Dendritic cell treated with granulocyte-macrophage colony-stimulating factor and Interleukin-4, amounts not matched to agents 40 ng/mL and 50 ng/mL, for 4 days (primary cell): ENCODE measurements at regions not wholly inside any gene's neighbourhood (a gene's known extent, or its start where the extent isn't known, plus 50 kb on each side); places are given as distances from the start of the nearest gene placed in this dataset.

Experiments
- H3K27ac Mint-ChIP-seq: one replicate; pipeline ENCODE4 v1.8.0; 2022; ENCODE audit warnings: mild to moderate bottlenecking, mixed read lengths
- H3K27me3 Mint-ChIP-seq: one replicate; pipeline ENCODE4 v1.8.0; 2022; ENCODE audit warnings: mild to moderate bottlenecking, mixed read lengths
- H3K36me3 Mint-ChIP-seq: one replicate; pipeline ENCODE4 v1.8.0; 2022; ENCODE audit warnings: low read depth, mixed read lengths
- H3K4me1 Mint-ChIP-seq: one replicate; pipeline ENCODE4 v1.8.0; 2022; ENCODE audit warnings: low read depth, mixed read lengths
- H3K4me3 Mint-ChIP-seq: one replicate; pipeline ENCODE4 v1.8.0; 2022; ENCODE audit warnings: mild to moderate bottlenecking, moderate library complexity, mixed read lengths
- H3K9me3 Mint-ChIP-seq: one replicate; pipeline ENCODE4 v1.8.0; 2022; ENCODE audit warnings: mixed read lengths
- intact Hi-C: fragments of 100-400 bp; cut with micrococcal nuclease; formaldehyde crosslinking; loops from one replicate; pipeline ENCODE4 v1.15.0; 2022

DNA sequence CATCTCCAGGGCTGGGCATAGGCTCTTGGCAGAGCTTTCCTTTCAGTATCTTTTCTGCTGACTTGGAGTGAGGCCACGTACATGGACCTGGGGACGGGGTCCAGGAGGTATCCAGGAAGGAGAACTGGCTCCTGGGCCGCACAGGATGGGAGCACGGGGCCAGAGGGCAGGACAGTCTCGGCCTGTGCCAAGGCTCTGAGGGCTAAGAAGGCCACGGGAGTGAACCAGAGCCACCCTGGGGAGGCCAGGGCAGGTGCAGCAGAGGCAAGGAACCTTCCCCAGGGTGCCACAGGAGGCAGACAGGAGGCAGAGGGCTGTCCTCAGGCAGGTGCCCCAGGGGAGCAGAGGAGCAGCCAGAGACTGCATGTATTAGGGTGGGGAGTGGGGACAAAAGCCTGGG is 50.3 kb downstream of the PLXNA1 start:
- Mint-ChIP-seq H3K27me3 (no peaks in the 10 kb centered on the region), H3K36me3 (peaks cover 69% of the 10 kb centered on the region), H3K4me1 (peaks cover 37% of the 10 kb centered on the region), H3K4me3 (no peak overlapping the region), H3K9me3 (no peaks in the 10 kb centered on the region), H3K27ac (peak overlapping the region; percentile 63)
- intact Hi-C loops, result no loop called here

DNA sequence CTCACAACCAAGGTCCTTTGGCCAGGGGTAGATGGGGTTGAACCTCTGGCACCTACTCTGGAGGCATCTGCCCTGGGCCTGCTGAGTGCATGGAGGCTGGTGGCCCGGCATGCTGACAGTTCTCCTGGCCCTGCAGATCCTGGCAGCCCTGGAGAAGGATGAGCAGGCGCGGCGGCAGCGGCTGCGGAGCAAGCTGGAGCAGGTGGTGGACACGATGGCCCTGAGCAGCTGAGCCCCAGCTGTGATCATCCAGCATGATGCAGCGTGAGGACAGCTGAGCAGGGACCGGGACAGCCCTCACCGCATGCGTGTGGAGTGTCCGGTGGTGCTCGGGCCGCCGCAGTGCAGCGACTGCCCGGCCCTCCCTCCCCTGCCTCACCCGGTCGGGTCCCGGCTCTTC is 50.9 kb downstream of the PLXNA1 start:
- no peaks in the 10 kb centered on the region for H3K9me3 Mint-ChIP-seq
- H3K4me1 Mint-ChIP-seq, result peaks cover 37% of the 10 kb centered on the region
- intact Hi-C loops, result no loop called here
- peak overlapping the region; percentile 66 for H3K27ac Mint-ChIP-seq
- peaks cover 2% of the 10 kb centered on the region for H3K27me3 Mint-ChIP-seq
- H3K4me3 Mint-ChIP-seq, result no peak overlapping the region
- peaks cover 63% of the 10 kb centered on the region for H3K36me3 Mint-ChIP-seq

DNA sequence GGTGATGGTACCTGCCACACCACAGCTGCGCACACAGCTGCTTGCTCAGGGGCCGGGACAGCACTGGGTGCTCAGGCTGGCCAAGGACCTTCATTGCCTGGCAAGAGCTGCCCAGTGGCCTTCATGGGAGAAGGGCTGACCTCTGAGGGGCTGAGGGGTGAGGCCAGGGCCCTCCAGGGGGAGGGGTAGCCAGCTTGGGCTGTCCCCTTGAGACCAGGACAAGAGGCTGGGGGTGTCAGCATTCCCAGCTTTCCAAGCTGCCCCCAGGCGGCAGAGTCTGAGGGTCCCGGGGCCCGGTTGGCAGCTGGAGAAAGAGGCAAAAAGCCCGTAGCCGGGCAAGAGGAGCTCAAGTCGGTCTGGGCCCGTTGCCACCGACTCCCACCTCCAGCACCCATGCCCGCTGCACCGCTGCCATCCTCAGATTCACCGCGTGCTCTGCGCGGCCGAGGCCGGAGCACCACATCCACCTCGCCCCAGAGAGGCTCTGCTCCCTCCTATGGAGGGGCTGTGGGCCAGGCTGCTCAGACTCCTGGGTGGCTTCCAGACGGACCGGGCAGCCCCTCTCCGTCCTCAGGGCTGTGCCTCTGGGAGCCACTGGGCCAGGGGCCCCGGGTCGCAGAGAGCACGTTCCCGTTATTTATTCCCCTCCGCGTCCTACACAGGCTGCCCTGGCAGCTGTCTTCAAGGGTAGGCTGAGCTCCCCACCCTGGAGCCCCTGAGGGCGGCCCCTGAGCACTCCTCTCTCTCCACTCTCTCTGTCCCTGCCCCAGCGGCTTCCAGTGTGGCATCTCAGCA is 51.5 kb downstream of the PLXNA1 start:
- peak overlapping the region; percentile 66 for H3K27ac Mint-ChIP-seq
- H3K36me3 Mint-ChIP-seq, result peaks cover 57% of the 10 kb centered on the region
- H3K9me3 Mint-ChIP-seq, result no peaks in the 10 kb centered on the region
- H3K4me3 Mint-ChIP-seq, result no peak overlapping the region
- intact Hi-C loops, result no loop called here
- peaks cover 37% of the 10 kb centered on the region for H3K4me1 Mint-ChIP-seq
- peaks cover 5% of the 10 kb centered on the region for H3K27me3 Mint-ChIP-seq

DNA sequence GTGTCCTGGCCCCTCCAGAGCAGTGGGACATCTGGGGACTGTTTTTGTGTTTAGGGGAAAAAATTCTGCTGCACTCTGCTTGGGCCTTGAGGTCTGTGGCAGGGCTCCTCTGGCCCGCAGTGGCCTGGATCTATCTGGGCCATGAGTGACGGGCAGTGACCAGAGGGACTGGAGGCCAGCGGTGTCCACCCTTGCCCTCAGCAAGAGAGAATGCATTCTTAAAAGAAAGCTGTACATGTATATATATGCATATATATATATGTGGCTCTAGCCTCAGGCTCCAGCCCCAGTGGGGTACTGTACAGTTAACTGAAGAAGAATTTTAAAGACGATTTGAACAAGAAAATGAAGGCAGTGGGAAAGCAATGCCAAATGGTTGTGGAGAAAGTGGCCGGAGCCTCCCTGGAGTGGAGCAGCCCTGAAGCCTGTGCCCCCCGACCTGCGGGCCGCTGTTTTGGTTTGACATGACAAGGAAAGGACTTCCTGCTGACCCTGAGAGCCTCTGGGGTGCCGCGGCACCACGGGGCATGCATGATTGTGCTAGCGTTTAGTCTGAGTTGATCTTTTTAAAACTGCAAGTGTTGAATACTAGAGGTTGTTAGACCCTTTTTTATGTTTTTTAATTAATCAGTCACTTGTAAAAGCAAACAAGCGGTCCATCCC is 52.2 kb downstream of the PLXNA1 start:
- Mint-ChIP-seq H3K9me3 (no peaks in the 10 kb centered on the region), H3K4me3 (no peak overlapping the region), H3K36me3 (peaks cover 50% of the 10 kb centered on the region), H3K27me3 (peaks cover 5% of the 10 kb centered on the region), H3K4me1 (peaks cover 37% of the 10 kb centered on the region), H3K27ac (peak overlapping the region; percentile 66)
- intact Hi-C loops, result no loop called here

DNA sequence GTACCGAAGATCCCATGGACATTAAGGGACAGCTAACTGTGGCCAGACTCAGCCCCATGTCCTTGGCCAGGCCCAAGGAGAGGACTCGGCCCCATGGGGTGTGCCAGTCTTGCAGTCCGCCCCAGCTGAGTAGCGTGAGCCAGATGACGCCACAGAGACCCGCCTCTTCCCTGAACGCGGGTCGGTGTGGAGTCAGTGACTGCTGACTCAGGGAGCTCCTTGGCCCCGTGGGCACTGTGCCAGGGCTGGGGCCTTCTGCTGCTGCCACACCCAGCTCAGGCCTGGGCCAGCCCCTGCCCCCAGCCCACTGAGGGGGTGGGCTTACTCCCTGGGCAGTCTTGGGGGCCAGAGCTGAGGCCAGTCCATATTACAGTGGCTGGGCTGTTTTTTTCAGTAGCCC is 52.8 kb downstream of the PLXNA1 start:
- peak overlapping the region; percentile 66 for H3K27ac Mint-ChIP-seq
- peaks cover 44% of the 10 kb centered on the region for H3K36me3 Mint-ChIP-seq
- H3K4me1 Mint-ChIP-seq, result peaks cover 37% of the 10 kb centered on the region
- no peaks in the 10 kb centered on the region for H3K9me3 Mint-ChIP-seq
- peaks cover 7% of the 10 kb centered on the region for H3K27me3 Mint-ChIP-seq
- no peak overlapping the region for H3K4me3 Mint-ChIP-seq
- intact Hi-C loops, result no loop called here

DNA sequence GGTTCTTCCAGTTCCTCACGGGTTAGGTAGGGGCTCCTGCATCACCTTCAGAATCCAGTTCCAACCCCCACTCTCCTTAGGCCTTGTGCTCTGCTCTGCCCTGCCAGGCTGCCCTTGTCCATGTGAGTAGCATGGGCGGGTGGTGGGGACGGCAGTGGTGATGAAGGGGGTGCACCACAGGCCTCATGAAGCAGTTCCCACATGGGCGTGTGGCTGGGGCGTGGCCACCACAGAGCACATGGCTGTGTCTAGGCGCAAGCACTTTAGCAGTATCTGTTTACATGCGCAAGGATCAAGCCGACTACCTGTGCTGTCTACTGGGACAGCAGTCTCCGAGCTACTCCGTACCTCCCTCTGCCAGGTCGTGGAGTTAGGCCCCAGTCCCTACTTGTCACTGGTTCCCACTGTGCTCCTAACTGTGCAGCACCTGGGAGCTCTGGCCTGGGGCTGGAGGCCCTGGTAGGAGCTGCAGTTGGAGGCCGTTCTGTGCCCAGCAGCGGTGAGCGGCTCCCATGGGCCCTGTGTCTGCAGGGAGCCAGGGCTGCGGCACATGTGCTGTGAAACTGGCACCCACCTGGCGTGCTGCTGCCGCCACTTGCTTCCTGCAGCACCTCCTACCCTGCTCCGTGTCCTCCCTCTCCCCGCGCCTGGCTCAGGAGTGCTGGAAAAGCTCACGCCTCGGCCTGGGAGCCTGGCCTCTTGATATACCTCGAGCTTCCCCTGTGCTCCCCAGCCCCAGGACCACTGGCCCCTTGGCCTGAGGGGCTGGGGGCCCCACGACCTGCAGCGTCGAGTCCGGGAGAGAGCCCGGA is 53.5 kb downstream of the PLXNA1 start:
- Mint-ChIP-seq H3K27me3 (peaks cover 10% of the 10 kb centered on the region), H3K4me3 (no peak overlapping the region), H3K4me1 (peaks cover 37% of the 10 kb centered on the region), H3K36me3 (peaks cover 37% of the 10 kb centered on the region), H3K9me3 (no peaks in the 10 kb centered on the region), H3K27ac (peak overlapping the region; percentile 66)
- intact Hi-C loops, result no loop called here

DNA sequence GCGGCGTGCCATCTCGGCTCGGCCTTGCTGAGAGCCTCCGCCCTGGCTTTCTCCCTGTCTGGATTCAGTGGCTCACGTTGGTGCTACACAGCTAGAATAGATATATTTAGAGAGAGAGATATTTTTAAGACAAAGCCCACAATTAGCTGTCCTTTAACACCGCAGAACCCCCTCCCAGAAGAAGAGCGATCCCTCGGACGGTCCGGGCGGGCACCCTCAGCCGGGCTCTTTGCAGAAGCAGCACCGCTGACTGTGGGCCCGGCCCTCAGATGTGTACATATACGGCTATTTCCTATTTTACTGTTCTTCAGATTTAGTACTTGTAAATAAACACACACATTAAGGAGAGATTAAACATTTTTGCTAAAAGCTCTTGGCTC is 54.1 kb downstream of the PLXNA1 start:
- peak overlapping the region; percentile 66 for H3K27ac Mint-ChIP-seq
- no peaks in the 10 kb centered on the region for H3K9me3 Mint-ChIP-seq
- peaks cover 13% of the 10 kb centered on the region for H3K27me3 Mint-ChIP-seq
- H3K36me3 Mint-ChIP-seq, result peaks cover 31% of the 10 kb centered on the region
- intact Hi-C loops, result no loop called here
- no peak overlapping the region for H3K4me3 Mint-ChIP-seq
- peaks cover 37% of the 10 kb centered on the region for H3K4me1 Mint-ChIP-seq

DNA sequence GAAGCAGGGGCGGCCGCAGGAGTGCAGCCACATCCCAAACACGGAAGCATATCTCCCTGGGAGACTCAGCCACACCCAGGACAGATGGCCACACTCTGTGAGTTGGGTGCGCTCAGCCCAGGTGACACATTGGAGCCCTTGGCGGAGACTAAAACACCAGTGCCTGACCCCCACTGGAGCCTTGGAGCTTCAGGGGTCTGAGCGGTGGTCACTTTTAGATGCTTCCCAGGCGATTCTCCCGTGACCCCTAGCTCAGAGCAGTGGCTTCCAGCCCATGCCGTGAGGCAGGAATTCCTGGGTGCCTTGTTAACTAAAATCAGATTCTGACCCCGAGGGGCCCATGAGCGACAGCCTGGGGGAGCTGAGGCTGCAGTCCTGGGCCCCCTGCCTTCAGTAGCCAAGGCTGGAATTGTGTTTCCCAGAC is 54.5 kb downstream of the PLXNA1 start:
- no peaks in the 10 kb centered on the region for H3K9me3 Mint-ChIP-seq
- intact Hi-C loops, result no loop called here
- H3K4me1 Mint-ChIP-seq, result peaks cover 37% of the 10 kb centered on the region
- peaks cover 27% of the 10 kb centered on the region for H3K36me3 Mint-ChIP-seq
- H3K27me3 Mint-ChIP-seq, result peaks cover 14% of the 10 kb centered on the region
- no peak overlapping the region for H3K4me3 Mint-ChIP-seq
- no peak overlapping the region for H3K27ac Mint-ChIP-seq

DNA sequence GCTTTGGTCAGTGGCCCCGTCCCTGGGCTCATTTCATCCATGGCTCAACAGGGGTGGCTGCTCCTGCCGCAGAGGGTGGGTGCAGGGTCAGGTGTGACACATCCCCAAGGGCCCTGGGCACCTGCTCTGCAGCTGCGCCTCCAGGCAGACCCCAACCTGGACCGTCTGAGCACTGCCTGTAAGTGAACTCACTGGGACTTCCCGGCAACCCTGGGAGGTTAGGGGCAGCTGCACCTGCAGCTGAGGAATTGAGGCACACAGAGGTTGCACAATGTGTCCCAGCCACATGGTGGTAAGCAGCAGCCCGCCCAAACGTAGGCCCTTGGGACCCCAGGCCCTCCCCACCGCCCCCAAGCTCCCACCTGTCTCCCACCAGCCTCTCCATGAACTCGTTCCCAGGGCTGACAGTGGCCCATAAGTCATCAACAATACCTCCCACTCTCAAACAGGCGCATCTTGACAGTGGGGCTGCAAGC is 55.1 kb downstream of the PLXNA1 start:
- Mint-ChIP-seq H3K36me3 (peaks cover 21% of the 10 kb centered on the region), H3K9me3 (no peaks in the 10 kb centered on the region)
- intact Hi-C loops, result no loop called here

DNA sequence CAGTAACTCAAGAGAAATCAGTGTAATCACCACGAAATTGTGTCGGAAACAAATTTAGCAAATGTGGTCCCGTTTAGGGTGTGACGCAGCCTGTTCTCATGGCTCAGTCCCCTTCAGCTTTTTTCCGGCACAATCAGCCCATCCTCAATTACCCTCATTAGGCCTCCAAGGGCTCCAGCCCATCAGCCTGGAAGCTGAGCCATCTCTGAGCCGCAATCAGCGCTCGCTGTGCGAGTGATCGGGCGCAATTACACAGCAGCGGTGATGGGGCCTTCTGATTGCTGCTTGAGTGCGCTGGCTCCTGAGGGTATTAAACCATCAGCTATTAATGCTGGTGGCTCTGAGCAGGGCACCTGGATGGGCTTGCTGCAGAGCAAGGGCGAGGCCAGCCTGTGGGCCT is 55.6 kb downstream of the PLXNA1 start:
- no peaks in the 10 kb centered on the region for H3K9me3 Mint-ChIP-seq
- H3K27me3 Mint-ChIP-seq, result peaks cover 19% of the 10 kb centered on the region
- peaks cover 16% of the 10 kb centered on the region for H3K36me3 Mint-ChIP-seq
- H3K4me3 Mint-ChIP-seq, result no peak overlapping the region
- H3K27ac Mint-ChIP-seq, result no peak overlapping the region
- peaks cover 27% of the 10 kb centered on the region for H3K4me1 Mint-ChIP-seq
- intact Hi-C loops, result no loop called here

More for the DNA sequence above, 55.1 kb downstream of the PLXNA1 start:
- Mint-ChIP-seq H3K27me3 (peaks cover 16% of the 10 kb centered on the region), H3K4me3 (no peak overlapping the region), H3K27ac (no peak overlapping the region), H3K4me1 (peaks cover 32% of the 10 kb centered on the region)

DNA sequence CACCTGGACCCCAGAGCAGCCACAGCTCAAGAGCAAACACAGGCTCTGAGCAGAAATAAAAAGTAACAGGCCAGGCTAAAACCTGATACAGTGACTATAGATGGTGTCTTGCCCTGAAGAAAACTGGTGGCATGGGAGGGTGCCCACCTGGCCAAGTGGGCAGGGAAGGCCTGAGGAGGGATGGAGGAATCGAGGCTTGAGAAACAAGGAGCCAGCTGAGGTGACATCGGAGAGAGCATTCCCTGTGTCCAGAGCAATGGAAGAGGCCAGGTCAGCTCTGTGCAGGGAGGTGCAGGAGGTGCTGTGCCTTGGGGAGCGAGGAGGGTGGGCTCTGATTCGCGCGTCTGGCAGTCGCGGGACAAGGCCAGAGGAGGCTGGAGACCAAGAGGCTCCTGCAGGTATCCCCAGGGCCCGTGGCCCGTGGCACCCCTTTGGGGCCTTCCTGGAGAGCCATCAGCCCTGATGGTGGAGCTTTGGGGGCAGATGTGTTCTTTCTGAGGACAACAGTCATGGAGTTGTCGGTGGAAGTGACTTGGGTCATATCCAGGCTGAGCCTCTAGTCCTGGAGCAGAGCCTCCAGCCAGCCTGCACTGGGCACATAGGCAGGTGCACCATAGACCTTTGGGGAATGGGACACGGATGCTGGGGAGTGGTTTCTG is 56.1 kb downstream of the PLXNA1 start:
- H3K4me3 Mint-ChIP-seq, result no peak overlapping the region
- peaks cover 11% of the 10 kb centered on the region for H3K36me3 Mint-ChIP-seq
- H3K9me3 Mint-ChIP-seq, result no peaks in the 10 kb centered on the region
- no peak overlapping the region for H3K27ac Mint-ChIP-seq
- intact Hi-C loops, result no loop called here
- H3K4me1 Mint-ChIP-seq, result peaks cover 25% of the 10 kb centered on the region
- peaks cover 19% of the 10 kb centered on the region for H3K27me3 Mint-ChIP-seq

DNA sequence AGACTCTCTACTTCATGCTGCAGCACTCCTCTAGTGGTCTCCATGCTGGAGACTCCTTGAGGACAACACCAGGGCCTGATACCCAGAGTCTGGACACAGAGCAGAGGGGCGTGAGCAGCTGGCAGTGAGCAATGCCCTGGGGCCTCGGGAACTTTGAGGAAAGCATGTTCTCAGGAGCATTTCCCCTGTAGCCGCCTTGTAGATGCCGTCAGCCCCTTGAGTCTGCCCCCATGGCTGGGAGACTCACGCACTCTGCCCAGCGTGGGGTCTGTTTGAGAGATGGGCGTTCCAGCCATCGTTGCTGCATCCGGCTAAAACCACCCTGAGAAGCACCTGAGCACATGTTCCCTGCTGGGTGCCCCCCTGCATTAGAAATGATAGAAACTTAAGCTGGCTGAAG is 56.8 kb downstream of the PLXNA1 start:
- intact Hi-C loops, result no loop called here
- Mint-ChIP-seq H3K36me3 (peaks cover 4% of the 10 kb centered on the region), H3K27me3 (peaks cover 21% of the 10 kb centered on the region), H3K4me1 (peaks cover 22% of the 10 kb centered on the region), H3K4me3 (no peak overlapping the region), H3K9me3 (no peaks in the 10 kb centered on the region), H3K27ac (no peak overlapping the region)

DNA sequence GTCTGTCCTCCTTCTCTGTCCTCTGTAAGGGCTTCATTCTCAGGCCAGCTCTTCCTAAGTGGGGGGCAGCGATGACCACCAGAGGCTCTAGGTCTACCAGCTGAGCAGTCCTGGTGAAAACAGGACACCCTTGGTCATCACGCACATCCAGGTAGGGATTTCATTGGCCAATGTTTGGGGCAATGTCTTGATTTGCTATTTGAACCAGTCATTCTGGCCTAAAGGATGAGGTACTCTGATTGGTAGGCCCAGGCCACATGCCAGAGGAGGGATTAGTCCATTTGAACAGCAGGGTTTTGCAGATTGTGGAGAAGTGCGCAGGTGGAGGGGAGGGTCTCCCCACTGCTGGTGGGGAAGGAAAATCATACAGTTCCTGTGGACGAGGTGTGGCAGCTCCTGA is 57.3 kb downstream of the PLXNA1 start:
- H3K36me3 Mint-ChIP-seq, result no peaks in the 10 kb centered on the region
- H3K9me3 Mint-ChIP-seq, result no peaks in the 10 kb centered on the region
- no peak overlapping the region for H3K4me3 Mint-ChIP-seq
- intact Hi-C loops, result no loop called here
- H3K27me3 Mint-ChIP-seq, result peaks cover 22% of the 10 kb centered on the region
- peaks cover 20% of the 10 kb centered on the region for H3K4me1 Mint-ChIP-seq
- H3K27ac Mint-ChIP-seq, result no peak overlapping the region
